SU-DHL-6 (cell line): ENCODE measurements at regions not wholly inside any gene's neighbourhood (a gene's known extent, or its start where the extent isn't known, plus 50 kb on each side); places are given as distances from the start of the nearest gene placed in this dataset.

ENCODE experiments used
- H2AFZ ChIP-seq: fragments of 200-600 bp; sonication (generic); 2 replicates; pipeline ENCODE4 v1.6.1; 2014; ENCODE audit warnings: low read depth, mild to moderate bottlenecking, moderate library complexity, mixed read lengths, antibody characterized with exemption, low read length; ENCODE audit not compliant: severe bottlenecking
- H3F3A ChIP-seq: fragments of 200-600 bp; shearing (Covaris generic); 2 replicates; pipeline ENCODE4 v1.6.0; 2016; ENCODE audit warnings: antibody characterized with exemption, mild to moderate bottlenecking; ENCODE audit not compliant: insufficient read depth
- H3K27ac ChIP-seq: fragments of 200-600 bp; sonication (generic); 2 replicates; pipeline ENCODE4 v1.5.1; 2016; ENCODE audit warnings: low read depth, mild to moderate bottlenecking, low read length, moderate library complexity, mixed read lengths
- H3K27me3 ChIP-seq: fragments of 200-600 bp; sonication (generic), shearing (Covaris generic); 2 replicates; pipeline ENCODE4 v1.6.0; 2014; ENCODE audit warnings: mild to moderate bottlenecking, low read length
- H3K36me3 ChIP-seq: fragments of 200-600 bp; sonication (generic); 2 replicates; pipeline ENCODE4 v1.6.1; 2014; ENCODE audit warnings: mild to moderate bottlenecking, low read length, mixed read lengths
- H3K4me2 ChIP-seq: fragments of 300-600, 200-600 bp; shearing (Covaris generic), sonication (generic); 2 replicates; pipeline ENCODE4 v1.6.0; 2014; ENCODE audit warnings: low read length, low read depth, mild to moderate bottlenecking; ENCODE audit not compliant: poor library complexity, severe bottlenecking
- H3K4me3 ChIP-seq: fragments of 200-600 bp; sonication (generic); 2 replicates; pipeline ENCODE4 v1.5.1; 2014; ENCODE audit warnings: antibody characterized with exemption, low read length, mild to moderate bottlenecking, mixed read lengths; ENCODE audit not compliant: insufficient read depth, poor library complexity, severe bottlenecking
- H3K79me2 ChIP-seq: fragments of 200-600 bp; sonication (generic); 2 replicates; pipeline ENCODE4 v1.6.1; 2014; ENCODE audit warnings: mild to moderate bottlenecking, low read length, moderate library complexity; ENCODE audit not compliant: insufficient read depth
- H3K9ac ChIP-seq: fragments of 200-600 bp; sonication (generic); 2 replicates; pipeline ENCODE4 v1.7.0; 2014; ENCODE audit warnings: mild to moderate bottlenecking, low read length
- H3K9me2 ChIP-seq: fragments of 200-600 bp; sonication (generic); replicated peaks from 2 replicates; pipeline ENCODE4 v1.6.1; 2014; ENCODE audit warnings: low read length; ENCODE audit not compliant: insufficient read depth
- H3K9me3 ChIP-seq: fragments of 200-600 bp; sonication (generic); 2 replicates; pipeline ENCODE4 v1.6.1; 2014; ENCODE audit warnings: low read length, mixed read lengths; ENCODE audit not compliant: insufficient read depth
- H4K20me1 ChIP-seq: fragments of 200-600 bp; sonication (generic); 2 replicates; pipeline ENCODE4 v1.6.1; 2014; ENCODE audit warnings: low read depth, mild to moderate bottlenecking, antibody characterized with exemption, low read length, moderate library complexity, mixed read lengths
- EZH2phosphoT487 ChIP-seq: fragments of 200-600 bp; sonication (generic), shearing (Covaris generic); conservative IDR thresholded peaks from 2 replicates; pipeline ENCODE4 v1.6.1; 2018; ENCODE audit warnings: mild to moderate bottlenecking, antibody characterized with exemption, low read length, moderate library complexity, mixed read lengths
- TF ChIP-seq, protein P1 (sequence below): fragments of 200-600 bp; sonication (generic); IDR thresholded peaks from one replicate; pipeline ENCODE4 v1.5.1; 2017; ENCODE audit warnings: antibody characterized with exemption, mild to moderate bottlenecking, low read length, moderate library complexity; ENCODE audit not compliant: insufficient read depth, poor library complexity, severe bottlenecking

DNA sequence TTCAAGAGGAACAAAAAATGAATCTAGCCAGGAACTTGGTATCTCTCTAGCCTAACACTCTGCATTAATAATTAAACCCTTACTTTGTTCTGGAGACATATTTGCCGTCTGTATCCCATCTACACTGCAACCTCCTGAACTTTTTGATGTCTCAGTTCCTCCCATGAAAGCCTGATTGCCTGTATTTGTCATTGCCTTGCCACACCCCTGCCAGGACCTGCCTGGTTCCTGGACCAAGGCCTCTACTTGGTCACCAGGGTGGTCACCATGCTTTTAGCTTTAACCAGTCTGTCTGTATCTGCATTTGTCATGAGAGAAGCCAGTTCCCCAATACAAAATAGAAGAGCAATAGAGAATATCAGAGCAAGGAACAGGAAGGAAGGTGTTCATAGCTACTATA lies 58.8 kb upstream of the NOL4 start:
- H3K4me2 ChIP-seq: no peak overlapping the region
- no peaks in the 10 kb centered on the region for H3K79me2 ChIP-seq
- no peaks in the 10 kb centered on the region for H3K9me2 ChIP-seq
- no peaks in the 10 kb centered on the region for H3F3A ChIP-seq
- no peak overlapping the region for H3K4me3 ChIP-seq
- H3K9me3 ChIP-seq: no peaks in the 10 kb centered on the region
- H3K27me3 ChIP-seq: no peaks in the 10 kb centered on the region
- no peak for TF ChIP-seq EZH2phosphoT487
- TF ChIP-seq, protein P1, sequence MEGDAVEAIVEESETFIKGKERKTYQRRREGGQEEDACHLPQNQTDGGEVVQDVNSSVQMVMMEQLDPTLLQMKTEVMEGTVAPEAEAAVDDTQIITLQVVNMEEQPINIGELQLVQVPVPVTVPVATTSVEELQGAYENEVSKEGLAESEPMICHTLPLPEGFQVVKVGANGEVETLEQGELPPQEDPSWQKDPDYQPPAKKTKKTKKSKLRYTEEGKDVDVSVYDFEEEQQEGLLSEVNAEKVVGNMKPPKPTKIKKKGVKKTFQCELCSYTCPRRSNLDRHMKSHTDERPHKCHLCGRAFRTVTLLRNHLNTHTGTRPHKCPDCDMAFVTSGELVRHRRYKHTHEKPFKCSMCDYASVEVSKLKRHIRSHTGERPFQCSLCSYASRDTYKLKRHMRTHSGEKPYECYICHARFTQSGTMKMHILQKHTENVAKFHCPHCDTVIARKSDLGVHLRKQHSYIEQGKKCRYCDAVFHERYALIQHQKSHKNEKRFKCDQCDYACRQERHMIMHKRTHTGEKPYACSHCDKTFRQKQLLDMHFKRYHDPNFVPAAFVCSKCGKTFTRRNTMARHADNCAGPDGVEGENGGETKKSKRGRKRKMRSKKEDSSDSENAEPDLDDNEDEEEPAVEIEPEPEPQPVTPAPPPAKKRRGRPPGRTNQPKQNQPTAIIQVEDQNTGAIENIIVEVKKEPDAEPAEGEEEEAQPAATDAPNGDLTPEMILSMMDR: no peak
- no peaks in the 10 kb centered on the region for H4K20me1 ChIP-seq
- no peaks in the 10 kb centered on the region for H3K36me3 ChIP-seq
- no peak overlapping the region for H3K9ac ChIP-seq
- H2AFZ ChIP-seq: no peak overlapping the region
- no peak overlapping the region for H3K27ac ChIP-seq

DNA sequence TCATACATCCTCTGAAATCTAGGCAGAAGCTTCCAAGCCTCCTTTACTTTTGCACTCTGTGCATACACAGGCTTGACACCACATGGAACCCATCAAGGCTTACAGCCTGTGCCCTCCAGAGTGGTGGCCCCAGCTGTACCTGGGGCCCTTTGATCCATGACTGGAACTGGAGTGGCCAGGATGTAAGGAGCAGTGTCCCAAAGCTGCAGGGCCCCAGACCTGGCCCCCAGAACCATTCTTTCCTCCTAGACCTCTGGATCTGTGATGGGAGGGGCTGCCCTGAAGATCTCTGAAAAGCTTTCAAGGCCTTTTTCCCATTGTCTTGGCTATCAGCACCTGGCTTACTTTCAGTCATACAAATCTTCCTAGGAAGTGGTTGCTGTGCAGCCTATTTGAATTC lies 63.1 kb upstream of the NOL4 start:
- no peak overlapping the region for H3K4me2 ChIP-seq
- no peaks in the 10 kb centered on the region for H3K9me3 ChIP-seq
- H4K20me1 ChIP-seq: no peaks in the 10 kb centered on the region
- H3K4me3 ChIP-seq: no peak overlapping the region
- TF ChIP-seq EZH2phosphoT487: no peak
- H3F3A ChIP-seq: no peaks in the 10 kb centered on the region
- no peaks in the 10 kb centered on the region for H3K27me3 ChIP-seq
- H3K79me2 ChIP-seq: no peaks in the 10 kb centered on the region
- no peaks in the 10 kb centered on the region for H3K9me2 ChIP-seq
- no peak overlapping the region for H2AFZ ChIP-seq
- H3K36me3 ChIP-seq: no peaks in the 10 kb centered on the region
- no peak overlapping the region for H3K9ac ChIP-seq
- no peak overlapping the region for H3K27ac ChIP-seq

DNA sequence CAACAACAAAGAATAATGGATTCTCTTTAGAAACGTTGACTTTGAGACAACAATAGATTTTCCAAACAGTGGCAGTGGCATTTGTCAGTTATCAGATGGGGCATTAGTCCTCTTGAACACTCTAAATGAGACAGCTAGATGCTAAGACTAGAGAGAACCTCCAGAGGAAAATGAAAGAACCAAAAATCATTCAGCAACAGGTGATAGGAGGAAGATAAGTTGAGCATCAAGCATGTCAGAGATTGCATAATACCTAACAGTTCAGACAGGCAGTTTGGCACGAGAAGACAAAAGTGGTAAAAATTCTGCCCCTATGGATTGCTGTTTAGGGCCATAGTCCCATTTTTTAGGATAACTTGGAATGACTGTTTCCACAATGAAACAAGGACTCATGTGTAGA lies 67.9 kb upstream of the NOL4 start:
- TF ChIP-seq, protein P1: no peak
- TF ChIP-seq EZH2phosphoT487: no peak
- Histone ChIP-seq H2AFZ (no peak overlapping the region), H4K20me1 (no peaks in the 10 kb centered on the region), H3K27me3 (no peaks in the 10 kb centered on the region), H3K4me3 (no peak overlapping the region), H3K9ac (no peak overlapping the region), H3K36me3 (no peaks in the 10 kb centered on the region), H3K9me3 (no peaks in the 10 kb centered on the region), H3F3A (no peaks in the 10 kb centered on the region), H3K4me2 (no peak overlapping the region), H3K79me2 (no peaks in the 10 kb centered on the region), H3K9me2 (no peaks in the 10 kb centered on the region), H3K27ac (no peak overlapping the region)

DNA sequence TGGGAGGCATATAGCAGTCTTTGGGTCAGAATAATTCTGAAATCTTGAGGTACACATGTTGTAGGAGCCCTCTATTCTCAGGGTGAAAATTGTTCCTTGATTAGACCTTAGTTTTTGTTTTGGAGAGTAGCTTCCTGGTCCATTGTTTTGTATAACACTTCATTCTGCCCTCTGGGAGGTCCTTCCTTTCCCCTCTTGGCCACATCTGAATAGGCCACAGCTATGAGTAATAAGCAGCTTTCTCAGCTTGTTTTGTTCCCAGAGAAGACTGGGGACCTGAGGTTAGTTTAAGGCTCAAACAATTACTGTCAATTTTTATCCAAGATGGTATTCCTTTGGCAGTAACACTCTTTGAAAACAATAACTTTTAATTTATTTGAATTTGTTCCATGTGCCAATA lies 72.6 kb upstream of the NOL4 start:
- no peaks in the 10 kb centered on the region for H3K9me2 ChIP-seq
- H3K4me3 ChIP-seq: no peak overlapping the region
- TF ChIP-seq EZH2phosphoT487: no peak
- TF ChIP-seq, protein P1: no peak
- H3K4me2 ChIP-seq: no peak overlapping the region
- no peaks in the 10 kb centered on the region for H3F3A ChIP-seq
- no peaks in the 10 kb centered on the region for H3K79me2 ChIP-seq
- H3K27me3 ChIP-seq: no peaks in the 10 kb centered on the region
- H3K36me3 ChIP-seq: no peaks in the 10 kb centered on the region
- H3K9ac ChIP-seq: no peak overlapping the region
- H3K27ac ChIP-seq: no peak overlapping the region
- H3K9me3 ChIP-seq: no peaks in the 10 kb centered on the region
- H4K20me1 ChIP-seq: no peaks in the 10 kb centered on the region
- no peak overlapping the region for H2AFZ ChIP-seq
